ENCODE measurements at regions not wholly inside any gene's neighbourhood (a gene's known extent, or its start where the extent isn't known, plus 50 kb on each side); places are given as distances from the start of the nearest gene placed in this dataset.

GRCh38 chr2:217086718-217087117, 226.9 kb upstream of the TNP1 start:
- TF ChIP-seq EZH2 (IDR thresholded peaks at IDR 0.05; ENCODE audit: insufficient read depth, low read length) (no peak), CTCF (IDR thresholded peaks at IDR 0.05; ENCODE audit: insufficient read depth, low read depth, low read length) (no peak)
